T47D (cell line): ENCODE measurements at regions not wholly inside any gene's neighbourhood (a gene's known extent, or its start where the extent isn't known, plus 50 kb on each side); places are given as distances from the start of the nearest gene placed in this dataset.

ENCODE experiments used
- DNase-seq, 2 experiments: peaks; one replicate each; pipeline versions ENCODE4 v3.0.0 to v3.0.0-alpha.2; 2011 to 2012; ENCODE audit warnings: low read depth in 1 of 2, low spot score in 1 of 2
- JUND ChIP-seq: IDR thresholded peaks from 2 replicates; pipeline ENCODE4 v1.6.1; 2012; ENCODE audit warnings: low read depth
- in situ Hi-C: cut with HindIII; loops from 2 replicates; pipeline ENCODE4 v1.10.0; 2016; ENCODE audit warnings: low sequenced_read_pairs, low pct_unique_long_range_greater_than_20kb

GRCh38 chr2:150292192-150292591 lies 195.3 kb downstream of the RND3 start:
- in situ Hi-C loops, result no loop called here
- TF ChIP-seq JUND, result no peak
- DNase-seq, result no peak

GRCh38 chr2:150286730-150287362 lies 200.6 kb downstream of the RND3 start:
- no peak for TF ChIP-seq JUND
- peak in 1 of 2 experiments; percentile 84 for DNase-seq
- in situ Hi-C loops, result no loop called here

GRCh38 chr2:150284116-150284515 lies 203.4 kb downstream of the RND3 start:
- in situ Hi-C loops, result no loop called here
- no peak for DNase-seq

GRCh38 chr2:150282771-150283371 lies 204.6 kb downstream of the RND3 start:
- no peak for DNase-seq
- no peak for TF ChIP-seq JUND
- in situ Hi-C loops, result no loop called here

More at GRCh38 chr2:150284116-150284515, 203.4 kb downstream of the RND3 start:
- no peak for TF ChIP-seq JUND

- no peak for TF ChIP-seq JUND
- DNase-seq, result no peak
- in situ Hi-C loops, result no loop called here
Measured at GRCh38 chr2:150282357-150282756, 205.1 kb downstream of the RND3 start.

GRCh38 chr2:150280231-150280630 lies 207.2 kb downstream of the RND3 start:
- in situ Hi-C loops, result no loop called here
- DNase-seq, result no peak
- no peak for TF ChIP-seq JUND

GRCh38 chr2:150279686-150280085 lies 207.8 kb downstream of the RND3 start:
- in situ Hi-C loops, result no loop called here
- no peak for DNase-seq
- no peak for TF ChIP-seq JUND

- TF ChIP-seq JUND, result no peak
- in situ Hi-C loops, result no loop called here
- DNase-seq, result no peak
Measured at GRCh38 chr2:150276737-150277136, 210.7 kb downstream of the RND3 start.

- in situ Hi-C loops, result no loop called here
- TF ChIP-seq JUND, result no peak
- DNase-seq, result no peak
Measured at GRCh38 chr2:150274108-150274507, 213.4 kb downstream of the RND3 start.

- DNase-seq, result no peak
- TF ChIP-seq JUND, result no peak
- in situ Hi-C loops, result no loop called here
Measured at GRCh38 chr2:150271952-150272802, 215.3 kb downstream of the RND3 start.

- no peak for DNase-seq
- TF ChIP-seq JUND, result no peak
- in situ Hi-C loops, result no loop called here
Measured at GRCh38 chr2:150267651-150268415, 219.6 kb downstream of the RND3 start.

- no peak for DNase-seq
- no peak for TF ChIP-seq JUND
- in situ Hi-C loops, result no loop called here
Measured at GRCh38 chr2:150266931-150267330, 220.5 kb downstream of the RND3 start.
